GM12891 (cell line): ENCODE measurements at regions not wholly inside any gene's neighbourhood (a gene's known extent, or its start where the extent isn't known, plus 50 kb on each side); places are given as distances from the start of the nearest gene placed in this dataset.

Experiments used
- POLR2A ChIP-seq: IDR thresholded peaks from 2 replicates; pipeline ENCODE4 v1.6.1; 2011; ENCODE audit warnings: low read depth, low read length, control low read depth
- POLR2AphosphoS5 ChIP-seq: IDR thresholded peaks from 2 replicates; pipeline ENCODE4 v1.6.1; 2011; ENCODE audit warnings: low read depth, low read length, control low read depth
- POU2F2 ChIP-seq: IDR thresholded peaks from 2 replicates; pipeline ENCODE4 v1.6.1; 2011; ENCODE audit warnings: low read depth, mild to moderate bottlenecking, control low read depth, low read length, moderate library complexity
- TAF1 ChIP-seq: IDR thresholded peaks from 2 replicates; pipeline ENCODE4 v1.6.1; 2011; ENCODE audit warnings: low read depth, low read length, control low read depth

DNA sequence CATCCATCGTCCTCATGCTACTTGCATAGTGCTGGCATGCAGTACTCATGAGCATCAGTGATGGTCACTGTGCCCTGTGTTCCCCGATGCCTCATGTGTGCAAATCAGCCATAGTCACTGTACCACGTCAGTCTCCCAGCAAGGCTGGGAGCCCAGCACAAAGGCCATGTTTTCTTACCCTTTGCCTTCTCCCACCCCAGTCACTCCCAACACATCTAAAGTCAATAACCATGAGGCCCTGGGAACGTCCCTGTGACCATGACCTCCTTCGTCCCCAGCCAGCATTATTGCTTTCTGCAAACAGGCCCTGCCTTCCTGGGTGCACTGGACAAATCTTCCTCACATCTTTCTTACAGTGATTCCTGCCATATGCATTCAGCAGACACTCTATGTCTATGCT, 406.1 kb downstream of the ICE1 start:
- no peak for TF ChIP-seq POLR2AphosphoS5
- TF ChIP-seq TAF1: no peak
- no peak for TF ChIP-seq POLR2A
- TF ChIP-seq POU2F2: no peak
